Femur (tissue), 1 donor: ENCODE measurements at regions not wholly inside any gene's neighbourhood (a gene's known extent, or its start where the extent isn't known, plus 50 kb on each side); places are given as distances from the start of the nearest gene placed in this dataset.

Source experiments
- DNase-seq: peaks from one replicate; pipeline ENCODE4 v3.0.0-alpha.2; 2017

- no peak for DNase-seq
Measured at GRCh38 chr12:77619425-77619824, 211.3 kb upstream of the NAV3 start.

GRCh38 chr12:77617818-77618217, 212.9 kb upstream of the NAV3 start:
- no peak for DNase-seq

GRCh38 chr12:77615332-77615731, 215.4 kb upstream of the NAV3 start:
- no peak for DNase-seq

- no peak for DNase-seq
Measured at GRCh38 chr12:77613411-77613810, 217.3 kb upstream of the NAV3 start.

- no peak for DNase-seq
Measured at GRCh38 chr12:77610446-77610845, 220.2 kb upstream of the NAV3 start.

GRCh38 chr12:77609016-77609415, 221.7 kb upstream of the NAV3 start:
- no peak for DNase-seq

- DNase-seq = no peak
Measured at GRCh38 chr12:77608271-77608824, 222.3 kb upstream of the NAV3 start.

GRCh38 chr12:77606348-77606747, 224.3 kb upstream of the NAV3 start:
- DNase-seq = no peak

GRCh38 chr12:77603946-77604345, 226.7 kb upstream of the NAV3 start:
- no peak for DNase-seq

- no peak for DNase-seq
Measured at GRCh38 chr12:77601069-77601468, 229.6 kb upstream of the NAV3 start.

GRCh38 chr12:77600468-77600843, 230.2 kb upstream of the NAV3 start:
- DNase-seq = no peak

- no peak for DNase-seq
Measured at GRCh38 chr12:77599782-77600467, 230.8 kb upstream of the NAV3 start.

- DNase-seq = no peak
Measured at GRCh38 chr12:77594366-77594765, 236.3 kb upstream of the NAV3 start.

- no peak for DNase-seq
Measured at GRCh38 chr12:77592836-77593235, 237.9 kb upstream of the NAV3 start.

GRCh38 chr12:77591959-77592743, 238.5 kb upstream of the NAV3 start:
- DNase-seq = peak; percentile 22

- no peak for DNase-seq
Measured at GRCh38 chr12:77590306-77590705, 240.4 kb upstream of the NAV3 start.

- DNase-seq = no peak
Measured at GRCh38 chr12:77584860-77585259, 245.8 kb upstream of the NAV3 start.

GRCh38 chr12:77578466-77579220, 252.1 kb upstream of the NAV3 start:
- peak; percentile 39 for DNase-seq

GRCh38 chr12:77577791-77578190, 252.9 kb upstream of the NAV3 start:
- no peak for DNase-seq

GRCh38 chr12:77575376-77575919, 255.2 kb upstream of the NAV3 start:
- DNase-seq = no peak

GRCh38 chr12:77572371-77572770, 258.3 kb upstream of the NAV3 start:
- no peak for DNase-seq

GRCh38 chr12:77571768-77572167, 258.9 kb upstream of the NAV3 start:
- DNase-seq = no peak

GRCh38 chr12:77571127-77571526, 259.6 kb upstream of the NAV3 start:
- DNase-seq = no peak
